ENCODE measurements at regions not wholly inside any gene's neighbourhood (a gene's known extent, or its start where the extent isn't known, plus 50 kb on each side); places are given as distances from the start of the nearest gene placed in this dataset.

GRCh38 chr2:215619022-215619958 is 183.4 kb upstream of the FN1 start:
- peak; percentile 53 for DNase-seq (ENCODE audit: low spot score)

GRCh38 chr2:215618145-215618544 is 182.3 kb upstream of the FN1 start:
- no peak for DNase-seq (ENCODE audit: low spot score)

GRCh38 chr2:215617060-215617824 is 181.4 kb upstream of the FN1 start:
- DNase-seq (ENCODE audit: low spot score) = no peak

- no peak for DNase-seq (ENCODE audit: low spot score)
Measured at GRCh38 chr2:215615803-215616174, 179.9 kb upstream of the FN1 start.

- DNase-seq (ENCODE audit: low spot score) = no peak
Measured at GRCh38 chr2:215615067-215615802, 179.4 kb upstream of the FN1 start.

- no peak for DNase-seq (ENCODE audit: low spot score)
Measured at GRCh38 chr2:215614296-215614695, 178.4 kb upstream of the FN1 start.

GRCh38 chr2:215613888-215614287 is 178.0 kb upstream of the FN1 start:
- DNase-seq (ENCODE audit: low spot score) = no peak

- peak; percentile 21 for DNase-seq (ENCODE audit: low spot score)
Measured at GRCh38 chr2:215613280-215613679, 177.4 kb upstream of the FN1 start.

- no peak for DNase-seq (ENCODE audit: low spot score)
Measured at GRCh38 chr2:215612786-215613185, 176.9 kb upstream of the FN1 start.

- DNase-seq (ENCODE audit: low spot score) = no peak
Measured at GRCh38 chr2:215611609-215612386, 175.9 kb upstream of the FN1 start.

- DNase-seq (ENCODE audit: low spot score) = no peak
Measured at GRCh38 chr2:215609089-215610032, 173.5 kb upstream of the FN1 start.

GRCh38 chr2:215607766-215608165 is 171.9 kb upstream of the FN1 start:
- no peak for DNase-seq (ENCODE audit: low spot score)

GRCh38 chr2:215606219-215606618 is 170.4 kb upstream of the FN1 start:
- no peak for DNase-seq (ENCODE audit: low spot score)

GRCh38 chr2:215605214-215605613 is 169.3 kb upstream of the FN1 start:
- DNase-seq (ENCODE audit: low spot score) = no peak

GRCh38 chr2:215604606-215605005 is 168.7 kb upstream of the FN1 start:
- DNase-seq (ENCODE audit: low spot score) = no peak

- DNase-seq (ENCODE audit: low spot score) = no peak
Measured at GRCh38 chr2:215603440-215603839, 167.6 kb upstream of the FN1 start.

- no peak for DNase-seq (ENCODE audit: low spot score)
Measured at GRCh38 chr2:215602997-215603396, 167.1 kb upstream of the FN1 start.

- DNase-seq (ENCODE audit: low spot score) = no peak
Measured at GRCh38 chr2:215601990-215602721, 166.3 kb upstream of the FN1 start.

- no peak for DNase-seq (ENCODE audit: low spot score)
Measured at GRCh38 chr2:215601526-215601925, 165.7 kb upstream of the FN1 start.

Measured in iPS-NIHi11 (cell line).